WI38 (cell line): ENCODE measurements at regions not wholly inside any gene's neighbourhood (a gene's known extent, or its start where the extent isn't known, plus 50 kb on each side); places are given as distances from the start of the nearest gene placed in this dataset.
"Not testable (repeated sequence)": the region's sequence is repeated elsewhere in the genome, so short reads cannot be mapped to it uniquely, and the experiment has no call there.

ENCODE experiments used
- H3K4me3 ChIP-seq: 2 replicates; pipeline ENCODE4 v1.5.1; 2011; ENCODE audit warnings: low read depth, mild to moderate bottlenecking, control low read depth, low read length
- TF ChIP-seq, protein P1 (sequence below): IDR thresholded peaks from 2 replicates; pipeline ENCODE4 v1.5.1; 2012; ENCODE audit warnings: low read depth, mild to moderate bottlenecking, control low read depth, low read length

DNA sequence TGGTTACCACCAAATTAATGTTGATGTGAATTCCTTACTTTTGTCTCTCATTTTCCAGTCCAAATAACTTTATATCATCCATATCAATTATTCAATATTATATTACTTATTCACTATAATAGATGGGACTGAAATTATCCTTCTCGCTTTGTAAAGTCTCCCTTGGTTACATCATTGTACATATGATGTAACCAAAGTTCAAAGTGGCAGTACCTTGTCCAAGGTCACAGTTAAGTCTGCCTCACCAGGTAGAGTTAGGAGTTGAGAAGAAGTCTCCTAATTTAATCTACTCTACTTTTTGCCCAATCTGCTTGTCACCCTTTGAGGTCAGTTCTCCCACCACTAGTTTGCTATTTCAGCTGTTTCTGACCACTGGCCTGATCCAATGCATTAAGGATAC is 83.7 kb upstream of the CLINT1 start:
- H3K4me3 ChIP-seq, result no peak overlapping the region
- TF ChIP-seq, protein P1, sequence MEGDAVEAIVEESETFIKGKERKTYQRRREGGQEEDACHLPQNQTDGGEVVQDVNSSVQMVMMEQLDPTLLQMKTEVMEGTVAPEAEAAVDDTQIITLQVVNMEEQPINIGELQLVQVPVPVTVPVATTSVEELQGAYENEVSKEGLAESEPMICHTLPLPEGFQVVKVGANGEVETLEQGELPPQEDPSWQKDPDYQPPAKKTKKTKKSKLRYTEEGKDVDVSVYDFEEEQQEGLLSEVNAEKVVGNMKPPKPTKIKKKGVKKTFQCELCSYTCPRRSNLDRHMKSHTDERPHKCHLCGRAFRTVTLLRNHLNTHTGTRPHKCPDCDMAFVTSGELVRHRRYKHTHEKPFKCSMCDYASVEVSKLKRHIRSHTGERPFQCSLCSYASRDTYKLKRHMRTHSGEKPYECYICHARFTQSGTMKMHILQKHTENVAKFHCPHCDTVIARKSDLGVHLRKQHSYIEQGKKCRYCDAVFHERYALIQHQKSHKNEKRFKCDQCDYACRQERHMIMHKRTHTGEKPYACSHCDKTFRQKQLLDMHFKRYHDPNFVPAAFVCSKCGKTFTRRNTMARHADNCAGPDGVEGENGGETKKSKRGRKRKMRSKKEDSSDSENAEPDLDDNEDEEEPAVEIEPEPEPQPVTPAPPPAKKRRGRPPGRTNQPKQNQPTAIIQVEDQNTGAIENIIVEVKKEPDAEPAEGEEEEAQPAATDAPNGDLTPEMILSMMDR, result no peak

DNA sequence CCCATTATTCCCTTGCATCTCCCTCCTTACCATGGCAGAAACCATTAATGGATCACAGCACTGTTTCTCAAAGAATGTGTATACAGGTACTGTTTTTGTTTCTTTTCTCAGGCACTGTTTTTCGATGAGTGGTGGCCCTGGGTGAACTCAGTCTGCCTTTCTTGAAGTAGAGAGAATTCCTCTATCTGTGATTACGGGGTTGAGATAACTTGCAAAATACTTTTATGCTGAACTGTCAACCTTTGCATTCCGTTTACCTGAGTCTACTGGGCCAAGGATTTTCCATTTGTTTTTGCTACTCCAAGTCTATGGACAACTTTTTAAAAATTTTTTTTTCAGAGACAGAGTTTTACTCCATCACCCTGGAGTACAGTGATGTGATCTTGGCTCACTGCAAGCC is 82.7 kb upstream of the CLINT1 start:
- no peak overlapping the region for H3K4me3 ChIP-seq
- TF ChIP-seq, protein P1, result no peak

DNA sequence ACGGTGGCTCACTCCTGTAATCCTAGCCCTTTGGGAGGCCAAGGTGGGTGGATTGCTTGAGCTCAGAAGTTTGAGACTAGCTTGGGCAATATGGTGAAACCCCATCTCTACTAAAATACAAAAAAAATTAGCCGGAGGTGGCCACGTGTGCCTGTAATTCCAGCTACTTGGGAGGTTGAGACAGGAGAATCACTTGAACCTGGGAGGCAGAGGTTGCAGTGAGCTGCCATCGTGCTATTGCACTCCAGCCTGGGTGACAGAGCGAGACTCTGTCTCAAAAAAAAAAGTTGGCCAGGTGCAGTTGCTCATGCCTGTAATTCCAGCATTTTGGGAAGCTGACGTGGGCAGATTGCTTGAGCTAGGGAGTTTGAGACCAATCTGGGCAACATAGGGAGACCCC is 79.2 kb upstream of the CLINT1 start:
- not testable (repeated sequence) for H3K4me3 ChIP-seq

DNA sequence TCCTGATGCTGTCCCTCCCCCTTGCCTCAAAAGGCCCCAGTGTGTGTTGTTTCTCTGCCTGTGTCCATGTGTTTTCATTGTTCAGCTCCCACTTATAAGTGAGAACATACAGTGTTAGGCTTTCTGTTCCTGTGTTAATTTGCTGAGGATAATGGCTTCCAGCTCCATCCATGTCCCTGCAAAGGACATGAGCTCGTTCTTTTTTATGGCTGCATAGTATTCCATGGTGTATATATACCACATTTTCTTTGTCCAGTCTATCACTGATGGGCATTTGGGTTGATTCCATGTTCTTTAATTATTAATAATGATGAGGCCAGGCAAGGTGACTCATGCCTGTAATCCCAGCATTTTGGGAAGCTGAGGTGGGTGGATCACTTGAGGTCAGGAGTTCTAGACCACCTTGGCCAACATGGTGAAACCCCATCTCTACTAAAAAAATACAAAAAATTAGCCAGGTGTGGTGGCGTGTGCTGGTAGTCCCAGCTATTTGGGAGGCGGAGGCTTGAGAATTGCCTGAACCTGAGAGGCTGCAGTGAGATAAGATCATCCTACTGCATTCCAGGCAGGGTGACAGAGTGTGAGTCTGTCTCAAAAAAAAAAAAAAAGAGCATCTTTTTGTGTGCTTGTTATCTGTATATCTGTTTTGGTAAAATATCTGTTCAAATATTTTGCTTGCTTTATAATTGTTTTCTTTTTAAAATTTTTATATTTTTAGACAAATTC is 78.0 kb upstream of the CLINT1 start:
- H3K4me3 ChIP-seq, result not testable (repeated sequence)

DNA sequence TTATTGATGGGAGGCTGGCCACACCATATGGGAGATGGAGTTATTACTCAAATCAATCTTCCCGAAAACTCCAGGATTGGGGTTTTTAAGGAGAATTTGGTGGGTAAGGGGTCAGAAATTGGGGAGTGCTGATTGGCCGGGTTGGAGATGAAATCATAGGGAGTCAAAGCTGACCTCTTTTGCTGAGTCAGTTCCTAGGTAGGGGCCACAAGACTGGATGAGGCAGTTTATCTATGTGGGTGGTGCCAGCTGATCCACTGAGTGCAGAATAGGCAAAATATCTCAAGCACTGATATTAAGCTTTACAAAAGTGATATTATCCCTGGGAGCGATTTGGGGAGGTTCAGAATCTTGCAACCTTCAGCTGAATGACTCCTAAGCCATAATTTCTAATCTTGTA is 75.7 kb upstream of the CLINT1 start:
- H3K4me3 ChIP-seq, result no peak overlapping the region
- TF ChIP-seq, protein P1, result no peak

DNA sequence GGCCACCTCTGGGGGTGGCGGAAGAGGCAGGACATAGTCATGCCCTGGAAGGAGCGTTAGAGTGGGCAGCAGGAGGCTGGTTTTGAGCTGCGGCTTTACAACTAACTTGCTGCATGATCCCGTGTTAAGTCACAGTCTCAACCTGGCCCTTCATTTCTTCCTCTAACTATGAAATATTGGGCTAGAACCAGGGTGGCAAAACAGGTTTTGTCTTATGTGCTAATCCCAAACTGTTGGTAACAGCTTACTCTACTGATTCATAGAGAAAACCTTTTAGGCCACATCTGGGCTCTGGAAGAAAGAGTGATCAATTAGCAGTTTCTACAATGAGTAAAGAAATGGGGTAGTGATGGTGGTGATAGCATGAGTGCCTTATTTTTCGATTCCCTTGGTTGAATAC is 74.1 kb upstream of the CLINT1 start:
- TF ChIP-seq, protein P1, result no peak
- H3K4me3 ChIP-seq, result no peak overlapping the region

DNA sequence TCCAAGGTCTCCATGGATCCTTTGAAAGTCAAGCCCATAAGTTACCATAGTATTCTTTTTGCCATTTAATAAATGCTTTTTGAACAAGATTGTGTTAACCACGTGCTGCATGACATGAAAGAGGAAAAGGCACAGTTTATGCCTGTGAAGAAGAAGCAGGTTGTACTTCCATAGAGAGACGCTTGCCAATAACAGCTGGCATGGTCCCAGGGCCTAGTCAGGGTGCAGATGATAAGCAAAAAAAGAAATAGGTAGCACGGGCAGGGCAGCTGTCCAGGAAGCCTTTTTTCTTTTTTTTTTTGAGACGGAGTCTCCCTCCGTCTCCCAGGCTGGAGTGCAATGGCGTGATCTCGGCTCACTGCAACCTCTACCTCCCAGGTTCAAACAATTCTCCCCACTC is 71.8 kb upstream of the CLINT1 start:
- H3K4me3 ChIP-seq, result no peak overlapping the region
- TF ChIP-seq, protein P1, result no peak

DNA sequence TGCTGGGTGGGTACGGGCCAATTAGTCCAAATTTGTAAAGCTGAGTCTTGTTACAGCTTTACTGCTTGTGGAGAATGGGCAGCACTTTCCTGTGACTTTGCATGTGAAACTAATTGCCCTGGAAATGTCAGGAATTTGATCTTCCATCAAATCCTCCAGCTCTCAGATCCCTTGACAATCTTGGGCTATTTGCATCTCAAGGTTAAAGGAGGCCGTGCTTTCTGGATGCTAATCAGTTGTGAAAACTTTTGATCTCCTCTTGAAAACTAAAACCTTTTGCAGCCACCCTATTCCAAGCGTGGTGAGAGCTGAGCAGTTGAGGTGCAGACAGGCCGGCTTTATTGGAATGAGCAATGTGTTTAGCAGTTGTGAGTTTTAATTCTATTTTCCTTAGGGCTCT is 68.0 kb upstream of the CLINT1 start:
- H3K4me3 ChIP-seq, result no peak overlapping the region

More for the DNA sequence above, 68.0 kb upstream of the CLINT1 start:
- TF ChIP-seq, protein P1, result no peak
